RWPE2 (cell line): ENCODE measurements at regions not wholly inside any gene's neighbourhood (a gene's known extent, or its start where the extent isn't known, plus 50 kb on each side); places are given as distances from the start of the nearest gene placed in this dataset.
"Not testable (repeated sequence)": the region's sequence is repeated elsewhere in the genome, so short reads cannot be mapped to it uniquely, and the experiment has no call there.

ENCODE experiments used
- ATAC-seq: fragments of 200-7000 bp; cut with Tn5 transposase; 3 replicates; pipeline ENCODE4 v1.9.1; 2021; ENCODE audit warnings: low read depth
- DNase-seq: peaks from one replicate; pipeline ENCODE4 v3.0.0-alpha.2; 2020; ENCODE audit warnings: low spot score
- H3K27ac ChIP-seq: fragments of 450-650 bp; 2 replicates; pipeline ENCODE4 v1.5.1; 2017; ENCODE audit warnings: mild to moderate bottlenecking; ENCODE audit not compliant: poor library complexity, severe bottlenecking
- H3K27me3 ChIP-seq: fragments of 250-450 bp; sonication (Bioruptor Pico); 2 replicates; pipeline ENCODE4 v1.5.1; 2021; ENCODE audit warnings: mild to moderate bottlenecking, moderate library complexity; ENCODE audit not compliant: insufficient read depth, poor library complexity, severe bottlenecking
- H3K36me3 ChIP-seq: fragments of 250-450 bp; sonication (Bioruptor Pico); 2 replicates; pipeline ENCODE4 v1.5.1; 2020; ENCODE audit warnings: low read depth, mild to moderate bottlenecking, moderate library complexity
- H3K4me1 ChIP-seq: fragments of 250-450 bp; sonication (Bioruptor Pico); 2 replicates; pipeline ENCODE4 v1.5.1; 2021; ENCODE audit warnings: mild to moderate bottlenecking, moderate library complexity; ENCODE audit not compliant: insufficient read depth, poor library complexity, severe bottlenecking
- H3K4me3 ChIP-seq: fragments of 250-450 bp; sonication (Bioruptor Pico); 2 replicates; pipeline ENCODE4 v1.5.1; 2021; ENCODE audit warnings: mild to moderate bottlenecking, moderate library complexity; ENCODE audit not compliant: severe bottlenecking
- H3K9me3 ChIP-seq: fragments of 250-450 bp; sonication (Bioruptor Pico); 2 replicates; pipeline ENCODE4 v1.5.1; 2021; ENCODE audit warnings: mild to moderate bottlenecking, moderate library complexity; ENCODE audit not compliant: severe bottlenecking
- TF ChIP-seq, protein P1 (sequence below): fragments of 450-650 bp; IDR thresholded peaks from one replicate; pipeline ENCODE4 v1.5.1; 2017; ENCODE audit warnings: mild to moderate bottlenecking, moderate library complexity; ENCODE audit not compliant: poor library complexity, severe bottlenecking

DNA sequence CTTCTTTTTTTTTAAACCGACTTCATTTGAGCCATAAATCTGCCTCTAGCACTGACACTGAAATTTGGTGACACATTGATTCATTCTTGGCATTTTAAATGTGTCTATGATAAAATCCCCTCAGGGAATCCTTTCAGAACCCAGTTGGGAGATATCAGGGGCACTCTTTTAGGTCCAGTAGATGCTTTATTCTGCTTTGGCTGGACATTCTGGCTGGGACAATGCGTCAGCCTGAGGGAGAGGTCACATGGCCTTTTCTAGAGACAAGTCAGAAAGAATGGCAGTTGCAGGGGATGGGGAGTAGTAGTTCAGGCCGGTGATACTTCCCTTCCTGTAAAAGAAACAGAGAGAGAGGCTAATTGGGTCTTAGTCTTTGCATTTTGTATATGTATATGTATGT lies 63.1 kb downstream of the TRIM43 start:
- not testable (repeated sequence) for H3K4me1 ChIP-seq, H3K27ac ChIP-seq, H3K4me3 ChIP-seq, H3K9me3 ChIP-seq, H3K36me3 ChIP-seq, DNase-seq, ATAC-seq, H3K27me3 ChIP-seq

DNA sequence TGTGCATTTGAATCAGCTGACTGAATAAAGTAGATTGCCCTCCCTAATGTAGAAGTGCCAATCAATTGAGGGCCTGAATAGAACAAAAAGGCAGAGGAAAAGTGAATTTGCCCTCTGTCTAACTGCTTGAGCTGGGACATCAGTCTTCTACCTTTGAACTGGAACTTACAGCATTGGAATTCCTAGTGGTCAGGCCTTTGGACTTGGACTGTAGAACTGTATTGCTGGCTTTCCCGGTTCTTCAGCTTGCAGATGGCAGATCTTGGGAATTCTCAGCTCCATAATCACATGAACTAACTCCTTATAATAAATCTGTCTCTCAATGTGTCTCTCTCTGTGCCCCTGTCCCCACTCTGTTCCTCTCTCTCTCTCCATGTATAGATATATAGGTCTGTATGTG lies 64.8 kb downstream of the TRIM43 start:
- not testable (repeated sequence) for DNase-seq, H3K4me3 ChIP-seq, H3K27me3 ChIP-seq, ATAC-seq, H3K36me3 ChIP-seq, H3K4me1 ChIP-seq, H3K9me3 ChIP-seq, H3K27ac ChIP-seq

DNA sequence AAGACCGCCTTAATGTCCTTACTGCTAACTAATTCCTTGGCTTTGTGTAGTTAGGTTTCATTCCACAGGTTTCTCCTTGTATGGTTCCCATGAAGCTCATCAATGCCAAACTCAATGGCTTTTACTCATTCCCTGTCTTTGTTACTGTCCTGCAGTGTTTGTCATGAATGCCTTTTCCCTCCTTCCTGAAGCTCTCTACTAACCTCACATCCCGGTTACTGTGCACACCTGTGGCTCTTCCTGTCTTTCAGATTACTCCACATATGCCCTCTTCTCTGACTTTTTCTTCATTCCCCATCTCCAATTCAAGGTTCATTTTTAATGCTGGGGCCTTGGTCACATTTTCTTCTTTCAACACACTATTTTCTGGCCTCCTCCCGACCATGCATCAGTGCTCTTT lies 66.1 kb downstream of the TRIM43 start:
- not testable (repeated sequence) for H3K27me3 ChIP-seq, H3K27ac ChIP-seq, H3K4me3 ChIP-seq, ATAC-seq, H3K9me3 ChIP-seq, H3K4me1 ChIP-seq, H3K36me3 ChIP-seq, DNase-seq

DNA sequence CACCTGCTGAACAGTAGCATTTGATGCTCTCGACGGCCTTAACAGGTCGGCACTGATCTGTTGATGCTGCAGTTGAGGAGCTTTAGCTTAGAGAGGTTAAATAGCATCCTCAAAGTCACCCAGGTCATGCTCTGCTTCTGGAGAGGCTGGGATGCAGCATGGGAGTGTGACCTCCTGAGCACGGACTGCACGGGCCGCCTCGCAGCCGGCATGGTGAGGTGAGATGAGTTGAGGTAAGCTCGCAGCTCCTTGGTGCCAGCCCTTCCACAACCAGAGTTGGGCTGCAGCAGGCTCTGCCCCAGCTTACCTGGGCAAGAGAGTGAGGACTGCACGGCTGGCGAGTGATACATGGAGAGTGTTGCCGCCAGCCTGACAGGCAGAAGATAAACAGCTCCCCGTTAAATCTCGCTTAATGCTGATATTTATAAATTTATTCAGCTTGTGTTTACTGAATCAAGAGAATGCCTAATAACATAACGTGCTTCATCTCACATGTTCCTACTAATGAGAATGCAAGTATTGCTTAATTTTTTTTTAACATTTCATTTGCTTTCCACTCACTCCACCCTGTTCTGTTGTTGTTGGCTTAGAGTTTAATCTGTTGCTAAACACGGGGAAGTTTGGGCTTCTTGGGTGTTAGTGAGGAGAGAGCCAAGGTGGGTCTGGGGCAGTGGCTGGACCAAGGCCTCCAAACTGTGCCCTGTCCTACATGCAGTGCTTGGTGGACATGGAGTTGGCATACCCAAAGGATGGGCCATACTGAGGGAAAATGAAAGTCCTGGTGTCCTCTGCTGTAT lies 69.2 kb downstream of the TRIM43 start:
- not testable (repeated sequence) for H3K4me1 ChIP-seq, H3K36me3 ChIP-seq, H3K27me3 ChIP-seq, ATAC-seq, H3K27ac ChIP-seq, H3K9me3 ChIP-seq, H3K4me3 ChIP-seq, DNase-seq

DNA sequence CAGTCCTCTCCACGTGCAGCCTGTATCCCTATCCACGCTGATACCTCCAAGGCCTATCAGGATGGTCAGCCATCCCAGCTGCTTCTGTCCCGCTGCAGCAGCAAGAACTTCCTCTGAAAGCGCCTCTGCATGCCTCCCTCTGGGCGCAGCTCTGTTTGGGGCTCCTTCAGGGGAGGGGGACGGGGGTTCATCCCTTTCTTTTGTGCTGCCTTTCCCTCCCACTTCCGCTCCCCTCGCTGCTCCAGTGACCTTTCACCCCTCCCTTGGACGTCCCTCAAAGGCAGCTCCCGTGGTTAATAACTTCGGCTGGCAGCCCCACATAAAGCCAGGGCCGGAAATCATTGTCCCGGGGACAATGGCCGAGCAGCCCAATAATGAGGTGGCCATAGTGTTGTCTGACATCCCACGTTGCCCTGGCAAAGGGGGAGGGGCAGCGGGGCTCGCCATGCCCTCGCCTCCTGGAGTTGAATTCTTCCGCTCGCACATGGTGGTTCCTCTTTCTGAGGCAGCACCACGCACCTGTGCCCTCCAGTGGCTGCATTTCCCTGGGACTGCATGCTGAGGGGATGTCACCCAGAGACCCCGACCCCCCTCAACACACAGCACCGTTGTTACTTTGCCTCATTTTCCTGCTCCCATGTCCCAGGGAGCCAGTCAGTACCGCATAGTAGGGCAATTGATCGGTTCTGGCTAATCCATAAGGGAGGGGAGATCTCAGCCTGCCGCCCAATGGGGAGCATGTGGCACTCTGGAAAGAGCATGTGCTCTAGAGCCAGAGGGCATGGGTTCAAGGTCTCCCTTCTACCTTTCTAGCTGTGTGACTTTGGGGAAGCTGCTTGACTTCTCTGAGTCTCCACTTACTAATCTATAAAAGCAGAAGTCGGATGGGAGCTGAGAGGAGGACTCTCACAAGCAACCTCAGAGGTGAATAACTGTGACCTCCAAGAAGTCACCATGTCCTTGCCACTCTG lies 72.0 kb downstream of the TRIM43 start:
- ATAC-seq, H3K36me3 ChIP-seq, H3K4me3 ChIP-seq, H3K4me1 ChIP-seq, H3K27ac ChIP-seq, H3K27me3 ChIP-seq, DNase-seq, H3K9me3 ChIP-seq: not testable (repeated sequence)

DNA sequence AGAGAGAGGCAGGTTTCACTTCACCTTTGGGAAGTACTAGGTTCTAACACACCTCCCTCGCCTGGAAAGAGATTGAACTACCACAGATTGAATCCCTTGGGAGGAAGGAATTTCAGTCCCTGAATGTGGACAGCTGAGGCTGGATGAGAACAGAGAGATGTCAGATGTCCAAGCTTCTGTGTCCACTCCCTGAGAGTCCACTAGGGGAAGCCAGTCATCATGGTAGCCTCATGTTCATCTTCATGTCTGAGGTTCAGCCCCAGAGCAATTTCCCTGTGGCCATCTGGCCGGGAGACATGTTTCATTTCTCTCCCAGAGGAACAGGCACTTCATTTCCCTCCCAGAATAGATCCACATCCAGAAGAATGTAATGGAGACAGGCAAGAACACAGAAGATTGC lies 74.8 kb downstream of the TRIM43 start:
- H3K27ac ChIP-seq, H3K9me3 ChIP-seq, H3K36me3 ChIP-seq, DNase-seq, H3K27me3 ChIP-seq, H3K4me3 ChIP-seq, ATAC-seq, H3K4me1 ChIP-seq: not testable (repeated sequence)

DNA sequence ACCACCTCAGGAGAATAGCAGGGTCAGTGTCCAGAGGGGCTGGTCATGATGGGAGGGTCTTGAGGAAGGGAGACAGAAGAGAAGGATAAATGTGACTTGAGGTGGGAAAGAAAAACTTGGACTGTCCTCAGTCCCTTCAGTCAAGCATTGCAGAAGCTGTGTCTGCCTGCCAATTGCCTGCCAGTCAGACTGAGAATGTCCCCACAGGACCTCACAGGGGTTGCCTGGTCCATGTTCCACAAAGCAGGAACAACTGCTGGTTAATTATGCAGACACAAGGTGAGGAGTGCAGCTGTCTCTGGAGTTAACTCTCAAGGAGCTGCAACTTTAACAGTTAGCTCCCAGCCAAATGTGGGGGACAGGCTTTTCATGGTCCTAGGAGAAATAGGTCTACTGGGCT lies 75.7 kb downstream of the TRIM43 start:
- TF ChIP-seq, protein P1, sequence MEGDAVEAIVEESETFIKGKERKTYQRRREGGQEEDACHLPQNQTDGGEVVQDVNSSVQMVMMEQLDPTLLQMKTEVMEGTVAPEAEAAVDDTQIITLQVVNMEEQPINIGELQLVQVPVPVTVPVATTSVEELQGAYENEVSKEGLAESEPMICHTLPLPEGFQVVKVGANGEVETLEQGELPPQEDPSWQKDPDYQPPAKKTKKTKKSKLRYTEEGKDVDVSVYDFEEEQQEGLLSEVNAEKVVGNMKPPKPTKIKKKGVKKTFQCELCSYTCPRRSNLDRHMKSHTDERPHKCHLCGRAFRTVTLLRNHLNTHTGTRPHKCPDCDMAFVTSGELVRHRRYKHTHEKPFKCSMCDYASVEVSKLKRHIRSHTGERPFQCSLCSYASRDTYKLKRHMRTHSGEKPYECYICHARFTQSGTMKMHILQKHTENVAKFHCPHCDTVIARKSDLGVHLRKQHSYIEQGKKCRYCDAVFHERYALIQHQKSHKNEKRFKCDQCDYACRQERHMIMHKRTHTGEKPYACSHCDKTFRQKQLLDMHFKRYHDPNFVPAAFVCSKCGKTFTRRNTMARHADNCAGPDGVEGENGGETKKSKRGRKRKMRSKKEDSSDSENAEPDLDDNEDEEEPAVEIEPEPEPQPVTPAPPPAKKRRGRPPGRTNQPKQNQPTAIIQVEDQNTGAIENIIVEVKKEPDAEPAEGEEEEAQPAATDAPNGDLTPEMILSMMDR = no peak
- Histone ChIP-seq H3K9me3 (no peaks in the 10 kb centered on the region), H3K27ac (no peak overlapping the region), H3K27me3 (no peaks in the 10 kb centered on the region), H3K4me3 (no peak overlapping the region), H3K4me1 (no peaks in the 10 kb centered on the region), H3K36me3 (no peaks in the 10 kb centered on the region)
- DNase-seq (no peak), ATAC-seq (no peak)

DNA sequence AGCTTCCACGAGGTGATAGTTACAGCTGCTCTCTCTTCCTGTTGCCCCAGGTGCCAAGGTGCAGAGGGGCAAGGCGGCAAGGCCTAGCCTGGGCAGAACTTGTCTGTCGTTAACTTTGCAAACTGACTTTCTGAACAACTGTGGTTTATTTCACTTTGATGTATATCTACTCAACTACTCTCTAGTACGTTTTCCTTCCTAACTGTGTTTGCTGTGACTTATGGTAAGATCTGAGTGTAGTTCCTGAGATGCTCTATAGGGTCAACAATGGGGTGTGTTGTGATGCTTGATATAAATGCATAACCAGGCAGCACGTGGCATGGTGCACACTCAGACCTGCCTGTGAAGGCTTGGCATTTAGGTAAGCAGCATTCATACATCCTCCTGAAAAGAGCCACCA lies 77.1 kb downstream of the TRIM43 start:
- H3K36me3 ChIP-seq, ATAC-seq, H3K4me3 ChIP-seq, H3K4me1 ChIP-seq, H3K27ac ChIP-seq, H3K27me3 ChIP-seq, DNase-seq, H3K9me3 ChIP-seq: not testable (repeated sequence)
